ENCODE measurements at regions not wholly inside any gene's neighbourhood (a gene's known extent, or its start where the extent isn't known, plus 50 kb on each side); places are given as distances from the start of the nearest gene placed in this dataset.

DNA sequence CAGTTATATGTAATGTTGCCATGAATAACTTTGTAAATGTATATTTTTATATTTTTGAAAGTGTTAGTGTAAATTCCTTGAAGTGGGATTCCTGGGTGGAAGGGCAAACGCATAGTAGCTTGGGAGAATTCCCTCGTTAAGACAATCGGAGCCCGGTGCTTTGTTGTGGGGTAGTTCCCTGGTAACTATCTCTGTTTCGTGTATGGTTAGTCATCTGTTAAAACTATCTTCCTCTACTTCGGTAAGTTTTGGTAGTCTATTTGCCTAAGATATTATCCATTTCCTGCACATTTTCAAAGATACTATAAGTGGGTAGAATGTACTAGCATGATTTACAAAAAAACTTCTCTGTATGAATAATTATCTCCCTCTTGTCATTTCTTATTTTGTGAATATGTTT is 113.8 kb upstream of the NRXN1 start:
- DNase-seq: no peak

DNA sequence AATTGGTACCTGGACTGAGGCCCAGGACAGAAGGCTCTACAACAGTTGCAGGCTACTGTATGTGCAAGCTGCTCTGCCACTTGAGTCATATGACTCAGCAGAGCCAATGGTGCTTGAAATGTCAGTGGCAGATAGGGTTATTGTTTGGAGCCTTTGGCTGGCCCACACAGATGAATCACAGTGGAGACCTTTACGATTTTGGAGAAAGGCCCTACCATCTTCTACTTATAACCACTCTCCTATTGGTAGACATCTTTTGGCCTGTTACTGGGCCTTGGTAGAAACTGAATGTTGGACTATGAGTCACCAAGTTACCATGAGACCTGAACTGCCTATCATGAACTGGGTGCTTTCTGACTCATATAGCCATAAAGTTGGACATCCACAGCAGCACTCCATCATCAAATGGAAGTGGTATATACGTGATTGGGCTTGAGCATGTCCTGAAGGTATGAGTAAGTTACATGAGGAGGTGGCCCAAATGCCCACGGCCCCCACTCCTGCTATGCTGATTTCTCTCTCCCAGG is 88.9 kb upstream of the NRXN1 start:
- DNase-seq: no peak

DNA sequence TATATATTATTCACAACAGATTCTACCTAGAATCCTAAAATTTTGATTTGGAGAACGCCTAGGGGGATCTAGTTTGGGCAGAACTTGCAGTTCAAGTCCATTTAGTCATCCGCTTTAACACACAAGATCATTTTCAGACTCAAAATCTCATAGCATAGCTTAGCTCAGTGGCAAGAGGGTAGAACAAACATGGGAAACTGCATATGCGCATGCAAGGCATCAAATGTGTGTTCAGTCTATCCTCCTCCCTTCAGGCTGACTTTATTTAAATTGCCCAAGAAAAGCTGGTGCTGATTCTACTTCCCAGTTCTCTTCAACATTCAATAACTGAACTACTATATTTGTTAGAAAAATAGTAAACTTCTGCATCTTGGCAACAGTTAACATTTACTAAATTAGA is 79.6 kb upstream of the NRXN1 start:
- DNase-seq: no peak

DNA sequence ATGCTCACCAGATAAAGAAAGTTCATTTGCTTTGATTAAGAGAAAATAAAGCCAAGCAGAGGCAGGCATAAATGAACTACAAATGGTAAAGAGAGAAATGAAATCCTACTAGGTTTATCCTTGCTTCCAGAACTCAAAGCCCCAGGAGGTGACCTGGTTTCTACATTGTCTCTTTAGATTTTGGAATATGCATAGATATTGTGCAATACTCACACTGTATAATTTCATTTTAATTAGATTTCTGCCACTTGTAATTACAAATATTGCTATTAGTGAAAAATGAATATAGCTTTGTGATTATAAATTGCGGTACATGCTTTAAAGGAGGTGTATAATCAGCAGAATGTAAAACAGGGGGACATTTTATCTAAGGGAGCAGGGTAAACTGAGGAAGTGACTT is 76.9 kb upstream of the NRXN1 start:
- DNase-seq: no peak

DNA sequence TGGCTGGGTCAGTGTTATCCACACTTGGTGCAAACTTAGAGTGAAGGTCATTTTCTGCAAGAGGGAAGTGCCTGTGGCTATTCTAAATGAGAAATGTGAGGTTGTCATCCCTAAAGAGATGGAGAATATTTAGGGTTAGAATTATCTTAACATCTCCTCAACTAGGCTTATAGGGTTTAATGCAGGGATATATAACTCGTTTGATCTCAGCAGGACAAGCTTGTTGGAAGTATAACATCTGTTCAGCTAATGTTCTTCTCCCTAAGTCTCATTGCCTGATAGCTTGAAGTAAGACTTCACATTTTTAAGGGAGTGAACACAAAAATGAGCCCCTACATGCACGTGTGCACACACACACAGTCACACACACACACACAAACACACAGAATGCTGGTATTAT is 75.9 kb upstream of the NRXN1 start:
- DNase-seq: no peak

DNA sequence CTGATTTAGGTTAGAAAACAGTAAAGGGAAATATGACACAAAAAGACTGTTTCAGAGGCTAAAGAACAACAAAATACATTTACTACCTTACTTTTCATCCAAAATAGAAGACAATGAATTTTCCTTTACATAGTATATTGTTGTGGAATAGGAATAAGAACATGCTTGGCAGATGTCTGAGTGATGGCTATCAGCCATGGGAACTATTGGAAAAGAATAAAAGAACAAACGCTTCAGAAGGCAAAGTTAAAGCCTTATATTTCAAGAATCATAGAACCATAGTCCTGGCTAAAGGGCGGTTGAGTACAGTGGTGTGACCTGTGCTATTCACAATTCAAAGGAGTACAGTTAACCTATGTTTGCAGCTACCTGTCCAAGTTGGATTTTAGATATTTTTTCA is 73.9 kb upstream of the NRXN1 start:
- DNase-seq: no peak

DNA sequence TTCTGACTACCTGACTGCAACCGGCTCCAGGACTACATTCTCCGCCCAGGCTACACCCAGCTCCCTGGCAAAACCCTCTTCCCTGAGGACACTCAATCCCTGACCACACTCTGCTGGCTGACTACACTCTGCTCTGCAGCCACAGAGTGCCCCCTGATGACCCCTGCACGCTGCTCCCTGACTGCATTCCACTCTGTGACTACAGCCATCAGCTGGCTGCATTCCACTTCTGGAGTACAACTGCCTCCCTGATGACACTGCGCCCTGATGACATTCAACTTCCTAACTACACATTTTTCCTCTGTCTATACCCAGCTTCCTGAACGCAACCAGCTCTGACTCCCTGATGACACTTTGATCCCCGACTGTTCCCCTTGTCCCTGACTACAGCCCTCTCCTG is 71.3 kb upstream of the NRXN1 start:
- DNase-seq: no peak

DNA sequence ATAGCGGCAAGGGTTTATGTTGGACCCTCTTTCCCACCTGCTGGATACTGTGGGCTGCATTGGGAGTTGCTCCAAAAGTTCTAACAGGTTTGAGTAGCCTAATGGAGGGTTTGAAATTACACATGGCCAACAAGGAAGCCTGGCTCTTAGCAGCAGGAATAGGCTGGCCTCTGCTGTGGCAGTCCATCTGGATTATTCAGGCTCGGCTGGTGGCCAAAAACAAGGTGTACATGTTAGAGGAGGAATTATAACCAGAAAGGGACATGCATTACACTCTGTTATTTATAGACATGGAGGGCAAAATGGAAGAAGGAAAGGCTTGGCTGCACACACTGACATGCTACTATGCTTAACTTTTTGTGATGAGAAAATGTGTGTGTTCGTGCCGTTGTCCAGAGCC is 61.1 kb upstream of the NRXN1 start:
- DNase-seq: no peak

DNA sequence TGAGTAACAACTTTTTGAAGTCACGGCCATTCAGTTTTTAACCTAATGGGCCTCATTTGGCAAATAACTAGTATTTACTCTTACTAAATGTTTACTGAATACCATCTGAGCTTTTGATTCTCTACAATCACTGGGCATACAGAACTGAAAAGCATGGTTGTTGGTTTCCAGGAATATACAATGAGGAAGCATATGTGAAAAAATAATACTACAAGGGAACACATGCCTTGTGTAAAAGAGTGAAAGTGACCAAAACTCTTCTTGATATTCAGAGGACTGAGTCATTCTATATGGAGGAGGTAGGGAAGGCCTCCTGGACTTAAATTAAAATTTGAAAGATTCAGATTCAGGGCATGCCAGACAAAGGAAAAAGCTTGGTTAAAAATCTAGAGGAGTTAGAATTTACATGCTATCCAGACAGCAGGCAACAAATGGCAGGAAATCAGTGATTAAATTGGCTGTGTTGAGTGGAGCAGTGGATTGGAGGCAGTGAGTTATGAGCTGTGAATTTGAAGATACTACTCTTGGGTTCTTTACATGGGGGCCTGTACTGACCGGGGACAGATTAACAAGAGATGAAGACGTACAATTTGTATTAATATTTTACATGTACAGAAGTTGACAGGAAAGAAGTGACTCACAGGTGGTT is 53.6 kb upstream of the NRXN1 start:
- no peak for DNase-seq

DNA sequence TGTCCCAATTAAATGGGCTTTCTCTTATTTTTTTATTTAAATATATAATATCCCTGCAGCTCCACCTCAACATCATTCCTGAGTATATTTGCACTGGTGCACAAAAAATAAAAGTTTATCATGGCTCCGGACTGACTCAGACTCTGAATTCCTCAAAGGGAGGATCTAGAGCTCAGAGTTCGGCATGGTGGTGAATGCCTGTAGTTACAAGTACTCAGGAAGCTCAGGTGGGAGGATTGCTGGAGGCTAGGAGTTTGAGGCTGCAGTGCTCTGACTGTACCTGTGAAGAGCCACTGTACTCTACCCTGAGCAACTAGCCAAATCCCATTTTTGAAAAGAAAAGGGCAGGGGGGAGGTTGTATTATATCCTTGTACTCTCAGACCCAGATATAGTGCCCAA is 52.8 kb upstream of the NRXN1 start:
- DNase-seq: no peak
